ENCODE measurements at regions not wholly inside any gene's neighbourhood (a gene's known extent, or its start where the extent isn't known, plus 50 kb on each side); places are given as distances from the start of the nearest gene placed in this dataset.
"Not testable (repeated sequence)": the region's sequence is repeated elsewhere in the genome, so short reads cannot be mapped to it uniquely, and the experiment has no call there.

GRCh38 chr6:165129086-165129485 is 180.3 kb downstream of the C6orf118 start:
- CTCF ChIA-PET = no interaction called here
- POLR2A ChIA-PET = no interaction called here
- no peak for DNase-seq (ENCODE audit: extremely low spot score)
- TF ChIP-seq BHLHE40 (IDR thresholded peaks at IDR 0.05; ENCODE audit: borderline replicate concordance) = no peak
- no peak for TF ChIP-seq ELF4 (IDR thresholded peaks at IDR 0.05)
- TF ChIP-seq L3MBTL2 (conservative IDR thresholded peaks at IDR 0.05) = no peak
- no peak for TF ChIP-seq ZNF384 (IDR thresholded peaks at IDR 0.05)
- no peak for TF ChIP-seq PKNOX1 (IDR thresholded peaks at IDR 0.05)
- TF ChIP-seq FOXA1 (IDR thresholded peaks at IDR 0.05) = no peak
- TF ChIP-seq HDGF (IDR thresholded peaks at IDR 0.05; ENCODE audit: borderline replicate concordance) = no peak
- no peak for TF ChIP-seq TARDBP (IDR thresholded peaks at IDR 0.05)
- TF ChIP-seq SUZ12 (IDR thresholded peaks at IDR 0.05) = no peak
- TF ChIP-seq FOXK2 (IDR thresholded peaks at IDR 0.05) = no peak
- no peak for TF ChIP-seq CTBP1 (IDR thresholded peaks at IDR 0.05; ENCODE audit: borderline replicate concordance)
- no peak for TF ChIP-seq ARNT (IDR thresholded peaks at IDR 0.05)
- TF ChIP-seq LEF1 (IDR thresholded peaks at IDR 0.05; ENCODE audit: borderline replicate concordance) = no peak
- no peak for TF ChIP-seq FOXM1 (IDR thresholded peaks at IDR 0.05; ENCODE audit: borderline replicate concordance)

GRCh38 chr6:165127743-165128142 is 181.7 kb downstream of the C6orf118 start:
- CTCF ChIA-PET; POLR2A ChIA-PET; DNase-seq (ENCODE audit: extremely low spot score): not testable (repeated sequence)

GRCh38 chr6:165124681-165125080 is 184.7 kb downstream of the C6orf118 start:
- CTCF ChIA-PET, POLR2A ChIA-PET: not testable (repeated sequence)

GRCh38 chr6:165119231-165120020 is 190.0 kb downstream of the C6orf118 start:
- DNase-seq (ENCODE audit: extremely low spot score) = no peak
- POLR2A ChIA-PET = no interaction called here
- TF ChIP-seq PKNOX1 (IDR thresholded peaks at IDR 0.05) (no peak), ZNF384 (IDR thresholded peaks at IDR 0.05) (no peak), SP1 (IDR thresholded peaks at IDR 0.05) (no peak), TARDBP (IDR thresholded peaks at IDR 0.05) (no peak), LEF1 (IDR thresholded peaks at IDR 0.05; ENCODE audit: borderline replicate concordance) (no peak), HDGF (IDR thresholded peaks at IDR 0.05; ENCODE audit: borderline replicate concordance) (no peak), FOXM1 (IDR thresholded peaks at IDR 0.05; ENCODE audit: borderline replicate concordance) (no peak), CTBP1 (IDR thresholded peaks at IDR 0.05; ENCODE audit: borderline replicate concordance) (no peak), ARNT (IDR thresholded peaks at IDR 0.05) (no peak), SUZ12 (IDR thresholded peaks at IDR 0.05) (no peak), NFRKB (IDR thresholded peaks at IDR 0.05) (no peak), FOXA1 (IDR thresholded peaks at IDR 0.05) (no peak), FOXK2 (IDR thresholded peaks at IDR 0.05) (no peak), L3MBTL2 (conservative IDR thresholded peaks at IDR 0.05) (no peak), BHLHE40 (IDR thresholded peaks at IDR 0.05; ENCODE audit: borderline replicate concordance) (no peak), ELF4 (IDR thresholded peaks at IDR 0.05) (no peak)
- CTCF ChIA-PET = no interaction called here

More at GRCh38 chr6:165124681-165125080, 184.7 kb downstream of the C6orf118 start:
- not testable (repeated sequence) for DNase-seq (ENCODE audit: extremely low spot score)

- TF ChIP-seq SUZ12 (IDR thresholded peaks at IDR 0.05) (no peak), HDGF (IDR thresholded peaks at IDR 0.05; ENCODE audit: borderline replicate concordance) (no peak), CTBP1 (IDR thresholded peaks at IDR 0.05; ENCODE audit: borderline replicate concordance) (no peak), NFRKB (IDR thresholded peaks at IDR 0.05) (no peak), LEF1 (IDR thresholded peaks at IDR 0.05; ENCODE audit: borderline replicate concordance) (no peak), FOXA1 (IDR thresholded peaks at IDR 0.05) (no peak), SP1 (IDR thresholded peaks at IDR 0.05) (no peak), L3MBTL2 (conservative IDR thresholded peaks at IDR 0.05) (no peak)
- CTCF ChIA-PET = no interaction called here
These were observed 190.7 kb downstream of the C6orf118 start for GRCh38 chr6:165118736-165119135.

GRCh38 chr6:165117806-165118205 is 191.6 kb downstream of the C6orf118 start:
- CTCF ChIA-PET = no interaction called here
- POLR2A ChIA-PET = no interaction called here
- TF ChIP-seq L3MBTL2 (conservative IDR thresholded peaks at IDR 0.05) (no peak), PKNOX1 (IDR thresholded peaks at IDR 0.05) (no peak), TARDBP (IDR thresholded peaks at IDR 0.05) (no peak), ARNT (IDR thresholded peaks at IDR 0.05) (no peak), SP1 (IDR thresholded peaks at IDR 0.05) (no peak), BHLHE40 (IDR thresholded peaks at IDR 0.05; ENCODE audit: borderline replicate concordance) (no peak), FOXA1 (IDR thresholded peaks at IDR 0.05) (no peak), HDGF (IDR thresholded peaks at IDR 0.05; ENCODE audit: borderline replicate concordance) (no peak), ELF4 (IDR thresholded peaks at IDR 0.05) (no peak), SUZ12 (IDR thresholded peaks at IDR 0.05) (no peak), NFRKB (IDR thresholded peaks at IDR 0.05) (no peak), ZNF384 (IDR thresholded peaks at IDR 0.05) (no peak), FOXM1 (IDR thresholded peaks at IDR 0.05; ENCODE audit: borderline replicate concordance) (no peak), LEF1 (IDR thresholded peaks at IDR 0.05; ENCODE audit: borderline replicate concordance) (no peak), FOXK2 (IDR thresholded peaks at IDR 0.05) (no peak), CTBP1 (IDR thresholded peaks at IDR 0.05; ENCODE audit: borderline replicate concordance) (no peak)
- no peak for DNase-seq (ENCODE audit: extremely low spot score)

More at GRCh38 chr6:165118736-165119135, 190.7 kb downstream of the C6orf118 start:
- POLR2A ChIA-PET = no interaction called here
- no peak for DNase-seq (ENCODE audit: extremely low spot score)

All from HEK293T (cell line).